MM.1S (cell line): ENCODE measurements at regions not wholly inside any gene's neighbourhood (a gene's known extent, or its start where the extent isn't known, plus 50 kb on each side); places are given as distances from the start of the nearest gene placed in this dataset.

ENCODE experiments used
- DNase-seq: peaks from one replicate; pipeline ENCODE4 v3.0.0-alpha.2; 2015
- H2AFZ ChIP-seq: fragments of 300-600 bp; sonication (generic); 2 replicates; pipeline ENCODE4 v1.6.0; 2016; ENCODE audit warnings: antibody characterized with exemption, low read length
- H3F3A ChIP-seq: fragments of 300-600 bp; sonication (generic); 2 replicates; pipeline ENCODE4 v1.6.1; 2016; ENCODE audit warnings: mild to moderate bottlenecking, antibody characterized with exemption, low read length, moderate library complexity, mixed read lengths; ENCODE audit not compliant: insufficient read depth
- H3K27ac ChIP-seq: fragments of 300-600 bp; sonication (generic); 2 replicates; pipeline ENCODE4 v1.5.1; 2016; ENCODE audit warnings: mild to moderate bottlenecking, low read length
- H3K27me3 ChIP-seq: fragments of 300-600 bp; sonication (generic); replicated peaks from 2 replicates; pipeline ENCODE4 v1.6.0; 2016; ENCODE audit warnings: low read length; ENCODE audit not compliant: insufficient read depth
- H3K36me3 ChIP-seq: fragments of 300-600 bp; sonication (generic); replicated peaks from 2 replicates; pipeline ENCODE4 v1.6.1; 2016; ENCODE audit warnings: mild to moderate bottlenecking, low read length, mixed read lengths; ENCODE audit not compliant: insufficient read depth
- H3K4me1 ChIP-seq: fragments of 300-600 bp; sonication (generic); 2 replicates; pipeline ENCODE4 v1.6.1; 2016; ENCODE audit warnings: low read length, mixed read lengths
- H3K4me2 ChIP-seq: fragments of 300-600 bp; sonication (generic); 2 replicates; pipeline ENCODE4 v1.6.0; 2016; ENCODE audit warnings: low read depth, low read length
- H3K4me3 ChIP-seq: fragments of 300-600 bp; sonication (generic); 2 replicates; pipeline ENCODE4 v1.5.1; 2016; ENCODE audit warnings: low read length, mixed read lengths
- H3K79me2 ChIP-seq: fragments of 300-600 bp; sonication (generic); 2 replicates; pipeline ENCODE4 v1.6.1; 2016; ENCODE audit warnings: mixed run types, low read length, mixed read lengths
- H3K9ac ChIP-seq: fragments of 300-600 bp; sonication (generic); 2 replicates; pipeline ENCODE4 v1.6.1; 2016; ENCODE audit warnings: low read length, mixed read lengths
- H3K9me2 ChIP-seq: fragments of 300-600 bp; sonication (generic); replicated peaks from 2 replicates; pipeline ENCODE4 v1.6.1; 2016; ENCODE audit warnings: mild to moderate bottlenecking, low read length, mixed read lengths; ENCODE audit not compliant: insufficient read depth
- H3K9me3 ChIP-seq: fragments of 300-600 bp; sonication (generic); replicated peaks from 2 replicates; pipeline ENCODE4 v1.6.1; 2016; ENCODE audit warnings: mild to moderate bottlenecking, low read length, mixed read lengths; ENCODE audit not compliant: insufficient read depth
- H4K20me1 ChIP-seq: fragments of 300-600 bp; sonication (generic); 2 replicates; pipeline ENCODE4 v1.6.1; 2016; ENCODE audit warnings: mild to moderate bottlenecking, low read length, moderate library complexity, mixed read lengths; ENCODE audit not compliant: insufficient read depth
- EZH2 ChIP-seq: fragments of 300-600 bp; sonication (generic); optimal IDR thresholded peaks from 2 replicates; pipeline ENCODE3; 2017; ENCODE audit warnings: low read depth, mild to moderate bottlenecking, antibody characterized with exemption, low read length, mixed read lengths
- EZH2phosphoT487 ChIP-seq: fragments of 300-600 bp; sonication (generic); IDR thresholded peaks from 2 replicates; pipeline ENCODE4 v1.6.1; 2018; ENCODE audit warnings: antibody characterized with exemption, low read length
- TF ChIP-seq, protein P1 (sequence below): fragments of 300-600 bp; sonication (generic); IDR thresholded peaks from 2 replicates; pipeline ENCODE4 v1.5.1; 2016; ENCODE audit warnings: antibody characterized with exemption, low read length, mixed read lengths

DNA sequence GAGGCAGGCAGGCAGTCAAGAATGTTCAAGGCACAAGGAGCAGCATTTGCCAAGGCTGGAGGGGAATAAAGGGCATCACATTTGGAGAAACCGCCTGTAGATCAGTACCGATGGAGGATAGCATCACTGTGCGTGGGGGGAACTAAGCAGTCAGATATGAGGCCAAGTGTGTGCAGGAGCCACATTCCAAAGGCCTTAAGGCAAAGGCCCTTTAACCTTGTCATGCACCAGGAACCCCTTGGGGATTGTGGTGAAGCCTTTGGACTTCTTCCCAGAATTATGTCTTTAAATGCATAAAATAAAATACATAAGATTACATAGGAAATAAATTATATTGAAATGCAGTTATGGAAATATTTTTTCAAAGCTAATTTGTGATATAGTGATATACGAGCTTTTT, 532.1 kb downstream of the BUD13 start:
- Histone ChIP-seq H4K20me1 (no peaks in the 10 kb centered on the region), H3K27ac (no peak overlapping the region), H3K9me3 (no peaks in the 10 kb centered on the region), H2AFZ (no peak overlapping the region), H3K9ac (no peak overlapping the region), H3K9me2 (no peaks in the 10 kb centered on the region), H3K27me3 (no peaks in the 10 kb centered on the region), H3K4me1 (no peaks in the 10 kb centered on the region), H3K4me3 (no peak overlapping the region), H3K79me2 (no peaks in the 10 kb centered on the region), H3K36me3 (no peaks in the 10 kb centered on the region), H3K4me2 (no peak overlapping the region), H3F3A (no peaks in the 10 kb centered on the region)
- TF ChIP-seq, protein P1, sequence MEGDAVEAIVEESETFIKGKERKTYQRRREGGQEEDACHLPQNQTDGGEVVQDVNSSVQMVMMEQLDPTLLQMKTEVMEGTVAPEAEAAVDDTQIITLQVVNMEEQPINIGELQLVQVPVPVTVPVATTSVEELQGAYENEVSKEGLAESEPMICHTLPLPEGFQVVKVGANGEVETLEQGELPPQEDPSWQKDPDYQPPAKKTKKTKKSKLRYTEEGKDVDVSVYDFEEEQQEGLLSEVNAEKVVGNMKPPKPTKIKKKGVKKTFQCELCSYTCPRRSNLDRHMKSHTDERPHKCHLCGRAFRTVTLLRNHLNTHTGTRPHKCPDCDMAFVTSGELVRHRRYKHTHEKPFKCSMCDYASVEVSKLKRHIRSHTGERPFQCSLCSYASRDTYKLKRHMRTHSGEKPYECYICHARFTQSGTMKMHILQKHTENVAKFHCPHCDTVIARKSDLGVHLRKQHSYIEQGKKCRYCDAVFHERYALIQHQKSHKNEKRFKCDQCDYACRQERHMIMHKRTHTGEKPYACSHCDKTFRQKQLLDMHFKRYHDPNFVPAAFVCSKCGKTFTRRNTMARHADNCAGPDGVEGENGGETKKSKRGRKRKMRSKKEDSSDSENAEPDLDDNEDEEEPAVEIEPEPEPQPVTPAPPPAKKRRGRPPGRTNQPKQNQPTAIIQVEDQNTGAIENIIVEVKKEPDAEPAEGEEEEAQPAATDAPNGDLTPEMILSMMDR: no peak
- no peak for TF ChIP-seq EZH2phosphoT487
- TF ChIP-seq EZH2: no peak
- DNase-seq: no peak

DNA sequence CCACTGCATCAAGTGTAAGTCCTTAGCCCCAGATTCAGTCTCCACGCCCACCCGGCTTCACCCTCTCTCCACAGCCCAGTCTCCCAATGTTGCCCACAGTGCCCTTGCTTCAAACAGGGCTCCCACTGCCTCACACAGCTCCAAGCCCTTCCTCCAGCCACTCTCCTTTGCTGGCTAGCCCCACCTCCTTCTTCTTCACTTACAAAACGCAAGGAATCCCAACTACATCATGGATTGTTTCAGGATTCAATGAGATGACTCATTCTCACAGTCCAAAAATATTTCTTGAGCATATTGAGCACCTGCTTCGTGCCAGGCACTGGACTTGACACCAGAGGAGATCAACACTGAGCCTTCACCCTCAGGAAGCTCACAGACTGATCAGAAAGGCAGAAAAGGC, 533.5 kb downstream of the BUD13 start:
- Histone ChIP-seq H3F3A (no peaks in the 10 kb centered on the region), H2AFZ (no peak overlapping the region), H3K36me3 (no peaks in the 10 kb centered on the region), H3K4me3 (no peak overlapping the region), H3K27ac (no peak overlapping the region), H3K79me2 (no peaks in the 10 kb centered on the region), H3K27me3 (no peaks in the 10 kb centered on the region), H4K20me1 (no peaks in the 10 kb centered on the region), H3K9me2 (no peaks in the 10 kb centered on the region), H3K4me1 (no peaks in the 10 kb centered on the region), H3K4me2 (no peak overlapping the region), H3K9me3 (no peaks in the 10 kb centered on the region), H3K9ac (no peak overlapping the region)
- no peak for DNase-seq
- TF ChIP-seq, protein P1: no peak
- TF ChIP-seq EZH2 (no peak), EZH2phosphoT487 (no peak)

DNA sequence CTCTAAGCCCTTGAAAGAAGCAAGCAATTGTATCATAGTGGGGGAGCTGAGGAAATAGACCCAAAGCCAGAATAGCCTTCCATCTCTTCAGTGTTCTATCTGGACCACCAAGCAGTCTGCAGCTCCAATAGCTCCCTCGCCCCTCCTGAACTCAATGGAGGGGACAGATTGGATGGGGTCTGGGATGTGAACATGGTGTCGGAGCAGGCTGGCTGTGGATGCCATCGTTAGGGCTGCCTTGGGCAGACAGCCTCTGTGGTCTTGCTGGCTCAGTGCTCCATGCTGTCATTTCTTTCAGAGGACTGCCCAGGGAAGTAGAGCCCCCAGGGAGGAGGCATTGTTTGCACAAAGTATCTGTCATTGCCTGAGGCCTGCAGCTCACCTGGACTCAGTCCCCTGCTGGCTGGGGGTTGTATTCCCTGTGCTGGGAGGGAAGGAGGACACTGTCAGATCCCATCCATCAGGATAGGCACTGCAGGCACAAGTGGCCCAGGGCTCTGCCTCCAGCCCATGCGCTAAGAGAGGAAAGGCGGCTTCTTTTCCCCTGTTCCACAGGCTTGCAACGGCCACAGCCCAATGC, 537.7 kb downstream of the BUD13 start:
- Histone ChIP-seq H3K4me3 (no peak overlapping the region), H3K27me3 (no peaks in the 10 kb centered on the region), H3K36me3 (no peaks in the 10 kb centered on the region), H3K9me2 (no peaks in the 10 kb centered on the region), H3K9ac (no peak overlapping the region), H4K20me1 (no peaks in the 10 kb centered on the region), H3K79me2 (no peaks in the 10 kb centered on the region), H3K4me1 (no peaks in the 10 kb centered on the region), H3K27ac (no peak overlapping the region), H3K9me3 (no peaks in the 10 kb centered on the region), H2AFZ (no peak overlapping the region), H3F3A (no peaks in the 10 kb centered on the region), H3K4me2 (no peak overlapping the region)
- TF ChIP-seq EZH2phosphoT487 (no peak), EZH2 (no peak)
- TF ChIP-seq, protein P1: no peak
- no peak for DNase-seq
